Suppressor macrophage treated with lipopolysaccharide for 4 hours (primary cell): ENCODE measurements at regions not wholly inside any gene's neighbourhood (a gene's known extent, or its start where the extent isn't known, plus 50 kb on each side); places are given as distances from the start of the nearest gene placed in this dataset.
"Not testable (repeated sequence)": the region's sequence is repeated elsewhere in the genome, so short reads cannot be mapped to it uniquely, and the experiment has no call there.

Experiments used
- DNase-seq: peaks from one replicate; pipeline ENCODE4 v3.0.0-alpha.2; 2020

DNA sequence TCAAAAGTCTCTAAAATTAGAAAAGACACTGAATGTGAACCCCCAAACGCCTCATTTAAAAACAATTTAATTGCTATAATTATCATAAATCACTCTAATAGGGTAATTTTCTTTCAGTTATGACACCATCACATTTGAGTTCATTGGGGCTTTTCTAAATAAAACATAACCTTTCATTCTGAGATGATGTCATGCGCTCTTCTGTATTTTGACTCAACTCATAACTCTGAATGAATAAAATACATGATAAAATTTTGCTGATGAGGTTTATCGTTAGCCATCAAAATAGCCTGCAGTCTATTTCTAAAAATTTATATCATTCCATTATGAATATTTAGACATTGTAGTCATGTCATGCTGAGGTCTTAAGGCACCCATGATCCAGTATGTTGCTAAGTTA lies 1099.7 kb downstream of the SUCLG1 start:
- DNase-seq = no peak

DNA sequence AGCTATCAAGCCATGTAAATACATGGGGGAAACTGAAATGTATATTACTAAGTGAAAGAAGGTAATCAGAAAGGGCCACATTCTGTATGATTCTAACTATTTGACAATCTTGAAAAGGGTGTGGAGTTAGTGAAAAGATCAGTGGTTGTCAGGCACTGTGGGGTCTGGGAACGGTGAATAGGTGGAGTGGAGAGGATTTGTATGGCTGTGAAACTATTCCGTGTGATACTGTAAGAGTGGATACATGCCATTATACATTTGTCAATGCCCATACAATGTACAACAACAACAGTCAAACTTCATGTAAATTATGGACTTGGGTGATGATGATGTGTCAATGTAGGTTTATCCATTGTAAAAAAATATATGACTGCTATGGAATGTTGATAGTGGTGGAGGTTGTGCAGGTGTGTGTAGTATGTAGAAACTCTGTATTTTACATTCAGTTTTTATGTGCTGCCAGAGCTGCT lies 1116.2 kb downstream of the SUCLG1 start:
- peak; percentile 3 for DNase-seq

DNA sequence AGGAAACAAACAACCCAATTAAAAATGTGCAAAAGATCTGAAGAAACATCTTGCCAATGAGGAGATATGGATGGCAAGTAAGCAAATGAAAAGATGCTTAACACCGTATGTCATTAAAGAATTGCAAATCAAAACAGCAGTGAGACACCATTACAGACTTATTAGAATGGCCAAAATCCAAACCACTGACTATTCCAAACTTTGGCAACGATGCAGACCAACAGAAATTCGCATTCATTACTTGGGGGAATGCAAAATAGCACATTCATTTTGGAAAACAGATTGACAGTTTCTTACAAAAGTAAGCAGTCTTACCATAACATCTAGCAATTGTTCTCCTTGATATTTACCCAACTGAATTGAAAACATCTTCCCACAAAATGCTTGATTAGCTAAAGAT lies 1118.7 kb downstream of the SUCLG1 start:
- DNase-seq = no peak

DNA sequence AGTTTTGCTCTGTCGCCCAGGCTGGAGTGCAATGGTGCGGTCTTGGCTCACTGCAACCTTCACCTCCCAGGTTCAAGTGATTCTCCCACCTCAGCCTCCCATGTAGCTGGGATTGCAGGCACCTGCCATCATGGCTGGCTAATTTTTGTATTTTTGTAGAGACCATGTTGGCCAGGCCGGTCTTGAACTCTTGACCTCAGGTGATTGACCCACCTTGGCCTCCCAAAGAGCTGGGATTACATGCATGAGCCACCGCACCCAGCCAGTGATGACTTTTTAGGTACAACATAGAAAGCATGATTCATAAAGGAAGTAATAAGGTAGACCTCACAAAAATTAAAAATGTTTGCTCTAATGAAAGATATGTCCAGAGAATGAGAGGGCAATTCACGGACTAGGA lies 1119.1 kb downstream of the SUCLG1 start:
- DNase-seq = not testable (repeated sequence)

DNA sequence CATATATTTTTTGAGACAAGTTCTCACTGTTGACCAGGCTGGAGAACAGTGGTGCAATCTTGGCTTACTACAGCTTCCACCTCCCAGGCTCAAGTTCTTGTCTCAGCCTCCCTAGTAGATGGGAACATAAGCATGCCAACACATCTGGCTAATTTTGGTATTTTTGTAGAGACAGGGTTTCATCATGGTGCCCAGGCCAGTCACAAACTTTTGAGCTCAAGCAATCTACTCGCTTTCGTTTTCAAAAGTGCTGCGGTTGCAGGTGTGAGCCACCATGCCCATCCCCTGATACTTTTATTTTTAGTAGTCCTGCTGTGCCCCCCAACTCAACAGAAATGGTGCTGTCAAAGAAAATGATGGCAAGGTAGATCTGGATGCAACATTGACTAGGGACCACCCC lies 1127.3 kb downstream of the SUCLG1 start:
- DNase-seq = no peak

DNA sequence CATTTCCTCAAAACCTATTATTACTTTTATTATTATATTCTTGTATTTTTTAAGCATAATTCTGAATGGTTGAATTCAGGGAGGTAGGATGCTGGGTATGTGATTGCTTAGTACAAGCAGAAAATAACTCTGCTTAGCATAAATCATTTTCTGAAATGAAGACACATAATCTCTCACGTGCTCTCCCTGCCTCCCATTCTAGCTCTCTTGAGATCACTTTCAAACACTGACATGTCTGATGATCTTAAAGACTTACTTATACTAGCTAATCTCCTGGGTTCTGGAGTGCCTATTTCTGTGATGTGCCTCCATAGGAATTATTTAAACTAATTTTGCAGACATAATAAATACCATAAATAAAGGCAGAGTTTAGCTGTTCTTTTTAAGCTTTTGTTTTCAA lies 1136.0 kb downstream of the SUCLG1 start:
- no peak for DNase-seq

DNA sequence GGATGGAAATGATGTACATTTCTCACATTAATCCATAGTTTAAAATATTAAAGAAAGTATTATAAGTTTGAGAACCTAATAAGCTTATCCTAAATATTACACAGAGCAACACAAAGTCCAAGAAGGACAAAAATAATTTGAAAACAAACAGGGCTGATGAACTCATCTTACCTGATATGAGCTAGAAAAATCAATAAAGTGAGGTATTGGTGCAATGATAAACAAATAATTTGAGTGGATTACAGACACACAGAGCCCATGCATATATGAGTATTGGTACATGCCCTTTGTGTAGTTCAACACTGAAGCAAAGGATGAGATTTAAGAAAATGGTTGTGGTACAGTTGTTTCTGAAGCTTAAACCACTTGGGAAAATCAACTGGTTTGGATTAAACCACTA lies 1139.0 kb downstream of the SUCLG1 start:
- DNase-seq = no peak

DNA sequence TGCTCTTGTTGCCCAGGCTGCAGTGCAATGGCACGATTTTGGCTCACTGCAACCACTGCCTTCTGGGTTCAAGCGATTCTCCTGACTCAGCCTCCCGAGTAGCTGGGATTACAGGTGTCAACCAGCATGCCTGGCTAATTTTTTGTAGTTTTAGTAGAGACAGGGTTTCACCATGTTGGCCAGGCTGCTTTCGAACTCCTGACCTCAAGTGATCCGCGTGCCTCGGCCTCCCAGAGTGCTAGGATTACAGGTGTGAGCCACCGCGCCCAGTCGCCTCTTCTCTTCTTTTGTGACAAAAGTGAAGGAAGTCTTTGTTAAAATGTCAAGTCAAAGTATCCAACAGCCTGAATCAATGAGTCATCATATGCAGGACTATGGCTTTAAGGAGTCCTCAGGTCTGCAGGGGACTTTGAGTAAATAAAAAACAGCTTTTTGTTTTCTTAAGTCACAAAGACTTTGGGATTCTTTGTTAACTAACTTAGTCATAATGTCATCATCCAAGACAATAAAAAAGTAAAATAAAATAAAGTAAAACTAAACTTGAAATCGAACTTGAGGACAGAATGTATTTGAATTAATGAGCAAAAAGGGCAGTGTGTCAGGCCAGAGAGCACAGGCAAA lies 1153.2 kb downstream of the SUCLG1 start:
- no peak for DNase-seq

DNA sequence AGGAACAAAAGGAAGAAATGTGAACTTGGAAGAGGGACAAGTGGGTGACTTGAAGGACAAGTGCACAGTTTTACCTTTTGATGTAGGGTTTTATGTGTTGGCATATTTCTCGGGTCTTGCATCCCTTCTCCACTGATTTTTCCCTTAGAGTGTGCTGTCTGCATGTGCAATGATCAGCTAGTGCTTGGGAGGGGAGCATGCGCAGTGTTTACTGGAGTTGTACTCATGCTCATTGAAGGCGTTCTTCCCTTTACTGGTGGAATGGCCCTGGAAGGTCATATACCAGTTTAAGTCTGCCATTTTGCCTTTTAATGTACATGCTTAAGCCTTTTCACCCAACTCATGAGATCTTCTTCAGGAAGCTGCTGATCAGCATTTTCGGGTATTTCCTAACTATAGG lies 1168.0 kb downstream of the SUCLG1 start:
- DNase-seq = no peak

DNA sequence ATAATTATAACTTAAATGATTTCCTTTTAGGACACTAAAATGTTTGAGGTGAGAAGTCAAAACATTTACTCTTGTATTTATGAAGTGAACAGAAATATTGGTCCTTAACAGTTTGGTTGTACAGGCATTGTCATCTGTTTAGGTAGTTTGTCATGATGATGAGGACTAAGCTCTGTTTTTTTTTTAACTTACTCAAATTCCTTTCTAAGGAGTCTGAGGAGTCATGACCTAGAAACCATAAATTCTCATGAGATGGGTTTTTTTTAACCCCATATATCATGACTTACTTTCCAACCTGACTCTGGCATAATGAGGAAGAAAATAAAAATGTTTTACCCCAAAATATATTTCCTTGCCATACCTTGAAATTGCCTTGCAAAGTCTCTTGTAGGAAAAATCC lies 1176.2 kb downstream of the SUCLG1 start:
- DNase-seq = no peak

DNA sequence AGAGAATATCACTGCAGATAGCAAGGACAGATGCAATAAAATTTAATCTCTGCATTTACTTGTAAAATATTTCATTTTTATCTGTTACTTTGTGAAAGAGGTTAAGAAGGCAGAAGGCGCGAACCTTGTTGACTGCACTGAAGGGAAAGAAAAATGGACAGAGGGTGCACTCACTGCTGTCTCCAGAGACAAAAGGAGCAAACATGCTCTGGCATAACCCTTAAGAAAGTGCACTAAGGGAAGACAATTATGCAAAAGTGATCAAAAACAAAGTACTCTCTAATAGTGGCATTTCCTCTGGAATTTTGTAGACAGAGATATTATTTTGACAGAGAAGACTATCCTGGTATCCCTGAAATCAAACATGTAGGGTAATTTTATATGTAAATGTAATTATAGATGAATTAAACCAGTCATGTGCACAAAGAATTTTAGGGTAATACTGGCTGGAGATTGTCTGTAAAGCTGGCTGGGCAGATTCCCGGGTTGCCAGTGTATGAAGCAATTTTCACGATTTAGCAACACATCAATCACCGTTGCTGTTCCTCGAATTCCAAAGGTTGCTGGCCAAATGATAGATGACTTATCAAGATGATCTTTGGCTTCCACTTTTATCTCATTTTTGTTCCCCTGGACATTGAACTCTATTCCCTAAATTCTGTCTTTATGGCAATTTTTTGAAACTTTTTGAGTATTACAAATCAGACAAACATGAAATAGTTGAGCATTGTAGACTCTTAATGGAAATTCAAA lies 1176.9 kb downstream of the SUCLG1 start:
- DNase-seq = no peak

DNA sequence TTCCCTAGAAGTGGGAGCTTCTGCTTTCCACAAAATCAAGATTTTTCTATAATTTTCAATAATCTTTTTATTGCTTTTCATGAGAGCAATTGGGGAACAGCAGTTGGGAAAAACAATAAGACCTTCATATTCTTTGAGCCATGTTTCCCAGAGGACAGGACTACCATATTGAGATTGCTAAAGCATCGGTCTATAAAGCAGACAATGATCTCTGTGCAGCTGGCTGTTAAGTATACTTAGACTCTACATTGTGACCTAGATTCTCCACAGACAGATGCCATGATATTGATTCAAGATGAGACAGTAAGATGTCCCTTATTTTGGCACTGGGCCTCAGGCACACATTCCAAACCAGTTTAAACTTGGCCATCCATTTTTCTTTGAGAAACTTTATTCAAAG lies 1178.7 kb downstream of the SUCLG1 start:
- DNase-seq = no peak

DNA sequence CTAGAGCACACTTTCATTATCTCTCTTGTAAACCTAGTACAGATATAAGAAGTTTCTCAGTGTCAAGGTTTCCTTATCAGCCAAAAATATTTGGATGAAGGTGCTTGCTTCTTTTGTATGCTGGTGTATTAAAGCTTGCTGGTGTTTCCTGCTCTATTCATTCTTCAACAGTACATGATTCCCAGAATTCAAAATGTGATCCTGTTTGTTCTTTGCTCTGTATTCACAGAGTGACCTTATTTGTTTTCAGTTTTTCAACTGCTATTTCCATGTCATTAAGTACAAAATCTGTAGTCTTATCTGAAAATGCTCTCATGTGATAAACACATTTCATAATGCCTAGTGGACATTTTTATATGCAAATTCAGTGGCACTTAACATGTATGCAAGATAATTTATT lies 1185.8 kb downstream of the SUCLG1 start:
- no peak for DNase-seq

DNA sequence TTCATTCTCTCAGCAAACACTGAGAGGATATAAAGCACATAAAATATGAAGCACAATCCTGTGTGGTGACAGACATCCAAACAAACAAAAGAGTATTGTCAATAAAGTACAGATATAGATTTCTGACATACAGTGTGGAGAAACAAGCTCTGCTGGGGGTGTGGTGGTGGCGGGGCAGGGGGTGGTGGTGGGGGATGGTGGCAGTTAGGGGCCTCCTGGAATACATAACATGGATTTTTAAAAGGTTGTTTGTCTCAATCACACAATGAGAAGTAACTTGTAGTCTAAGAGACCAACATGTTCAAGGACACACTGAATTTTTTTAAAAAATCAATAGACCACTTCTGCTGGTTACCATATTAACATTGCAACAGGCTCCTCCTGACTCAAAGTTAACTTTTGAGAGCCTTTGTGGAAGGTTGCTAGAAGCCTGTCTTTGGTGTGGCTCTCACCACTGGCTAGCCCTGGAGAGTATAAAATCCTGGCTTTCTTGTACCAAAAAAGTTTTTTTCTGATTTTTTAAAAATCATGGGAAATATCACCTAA lies 1197.4 kb downstream of the SUCLG1 start:
- DNase-seq = no peak

DNA sequence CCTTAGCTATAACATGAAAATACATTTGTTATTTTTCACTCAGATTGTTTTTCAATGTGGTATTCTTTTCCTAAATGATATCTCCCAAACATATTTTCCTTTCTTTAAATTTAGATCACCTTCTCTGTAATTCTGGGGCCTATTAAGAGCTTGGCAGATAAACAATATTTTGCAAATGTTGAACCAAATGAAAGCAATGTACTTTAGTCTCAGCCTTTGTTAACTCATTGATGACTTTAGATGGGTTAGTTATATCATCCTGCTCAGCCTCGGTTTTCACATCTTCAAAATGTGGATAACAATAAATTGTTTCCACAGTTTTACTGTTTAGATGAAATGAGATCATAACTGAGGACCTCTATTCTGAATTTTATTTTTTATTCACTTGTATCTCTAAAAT lies 1205.2 kb downstream of the SUCLG1 start:
- DNase-seq = no peak

DNA sequence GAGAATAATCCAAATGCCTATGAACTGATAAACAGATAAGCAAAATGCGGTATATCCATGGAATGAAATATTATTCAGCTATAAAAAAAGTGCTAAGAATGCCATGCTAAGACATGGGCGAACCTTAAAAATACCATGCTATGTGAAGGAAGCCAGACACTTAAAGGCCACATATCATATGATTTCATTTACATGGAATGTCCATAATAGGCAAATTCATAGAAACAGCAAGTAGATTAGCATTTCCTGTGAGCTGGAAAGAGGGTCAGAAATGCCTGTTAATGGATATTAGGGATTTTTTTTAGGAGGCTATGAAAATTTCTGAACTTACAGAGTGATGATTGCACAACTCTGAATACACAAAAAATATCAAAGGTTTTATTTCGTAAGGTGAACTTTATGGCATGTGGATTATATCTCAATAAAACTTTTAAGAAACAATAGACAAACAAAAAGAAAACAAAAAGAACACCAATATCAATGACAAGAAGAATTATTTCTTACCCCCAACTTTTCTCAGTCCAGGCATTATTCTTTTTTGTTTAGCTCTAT lies 1207.7 kb downstream of the SUCLG1 start:
- DNase-seq = no peak

DNA sequence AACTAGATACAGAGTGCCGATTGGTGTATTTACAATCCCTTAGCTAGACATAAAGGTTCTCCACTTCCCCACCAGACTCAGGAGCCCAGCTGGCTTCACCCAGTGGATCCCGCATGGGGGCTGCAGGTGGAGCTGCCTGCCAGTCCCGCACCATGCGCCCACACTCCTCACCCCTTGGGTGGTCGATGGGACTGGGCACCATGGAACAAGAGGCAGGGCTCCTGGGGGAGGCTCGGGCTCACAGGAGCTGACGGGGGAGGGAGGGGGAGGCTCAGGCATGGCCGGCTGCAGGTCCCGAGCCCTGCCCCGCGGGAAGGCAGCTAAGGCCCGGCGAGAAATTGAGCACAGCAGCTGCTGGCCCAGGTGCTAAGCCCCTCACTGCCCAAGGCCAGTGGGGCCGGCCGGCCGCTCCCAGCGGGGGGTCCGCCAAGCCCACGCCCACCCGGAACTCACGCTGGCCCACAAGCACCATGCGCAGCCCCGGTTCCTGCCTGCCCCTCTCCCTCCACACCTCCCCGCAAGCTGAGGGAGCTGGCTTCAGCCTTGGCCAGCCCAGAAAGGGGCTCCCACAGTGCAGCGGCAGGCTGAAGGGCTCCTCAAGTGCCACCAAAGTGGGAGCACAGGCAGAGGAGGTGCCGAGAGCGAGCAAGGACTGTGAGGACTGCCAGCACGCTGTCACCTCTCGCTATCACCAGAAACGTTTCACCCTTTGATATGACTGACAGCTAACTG lies 1213.1 kb downstream of the SUCLG1 start:
- DNase-seq = not testable (repeated sequence)

DNA sequence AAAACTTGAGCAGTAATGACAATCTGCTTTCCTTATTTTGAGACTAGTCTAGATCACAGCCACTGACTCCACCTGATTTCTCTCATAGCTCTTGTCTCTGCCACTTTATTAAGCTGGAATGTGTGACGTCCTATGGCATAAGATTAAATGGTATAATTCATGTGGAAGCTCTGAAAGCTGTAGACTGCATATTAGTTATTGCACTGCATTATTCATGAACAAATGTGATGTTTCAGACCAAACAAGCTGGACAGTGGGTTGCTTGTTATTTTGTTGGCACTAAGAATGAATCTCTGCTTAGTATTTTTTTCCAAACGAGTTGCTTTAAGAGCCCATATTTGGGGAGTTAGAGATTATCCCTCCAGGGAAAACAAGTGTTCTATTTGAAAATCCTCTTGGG lies 1218.5 kb downstream of the SUCLG1 start:
- no peak for DNase-seq

DNA sequence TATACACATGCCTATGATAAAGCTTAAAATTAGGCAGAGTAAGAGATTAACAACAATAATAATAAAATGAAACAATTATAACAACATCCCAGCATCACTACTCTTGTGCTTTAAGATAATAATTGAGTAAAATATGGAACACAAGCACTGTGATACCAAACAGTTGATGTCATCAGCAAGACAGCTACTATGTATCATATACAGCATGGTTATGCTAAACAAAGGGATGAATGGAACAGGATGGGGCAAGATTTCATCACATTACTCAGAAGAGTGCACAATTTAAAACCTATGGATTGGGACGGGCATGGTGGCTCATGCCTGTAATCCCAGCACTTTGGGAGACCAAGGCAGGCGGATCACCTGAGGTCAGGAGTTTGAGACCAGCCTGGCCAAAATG lies 1221.0 kb downstream of the SUCLG1 start:
- no peak for DNase-seq

DNA sequence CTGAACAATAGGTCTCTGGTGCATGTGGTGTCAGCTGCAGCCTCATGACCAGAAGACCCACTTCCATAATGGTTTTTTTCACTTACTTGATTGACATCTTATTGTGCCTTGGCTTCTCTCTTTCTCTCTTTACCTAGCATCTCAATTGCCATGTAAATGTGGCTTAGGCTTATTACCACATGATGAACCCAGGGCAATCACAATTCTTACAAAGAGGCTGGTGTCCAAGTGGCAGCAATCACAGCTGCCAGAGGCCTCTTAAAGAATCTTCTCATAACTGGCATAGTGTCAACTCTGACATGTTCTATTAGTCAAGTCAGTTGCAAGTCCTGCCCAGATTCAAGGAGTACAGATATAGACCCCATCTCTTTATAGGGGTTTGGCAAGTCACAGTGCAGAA lies 1224.8 kb downstream of the SUCLG1 start:
- DNase-seq = no peak

DNA sequence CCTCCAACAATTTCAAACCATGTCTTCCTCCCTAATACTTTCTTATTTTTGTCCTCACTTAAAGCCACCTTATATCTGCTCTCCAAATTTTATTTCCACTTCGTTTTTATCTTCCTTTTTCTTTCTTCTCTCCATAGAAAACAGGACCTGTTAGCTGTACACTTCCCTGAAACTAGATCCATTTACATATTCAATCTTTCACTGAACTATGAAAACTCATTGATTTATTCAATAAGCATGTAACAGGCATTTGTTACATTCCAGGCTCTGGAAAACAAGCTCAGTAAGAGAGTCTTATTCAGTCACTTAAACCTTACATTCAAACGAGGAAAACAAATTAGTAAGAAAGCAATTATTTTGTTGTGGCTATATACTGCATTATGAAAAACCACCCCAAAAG lies 1225.3 kb downstream of the SUCLG1 start:
- no peak for DNase-seq

DNA sequence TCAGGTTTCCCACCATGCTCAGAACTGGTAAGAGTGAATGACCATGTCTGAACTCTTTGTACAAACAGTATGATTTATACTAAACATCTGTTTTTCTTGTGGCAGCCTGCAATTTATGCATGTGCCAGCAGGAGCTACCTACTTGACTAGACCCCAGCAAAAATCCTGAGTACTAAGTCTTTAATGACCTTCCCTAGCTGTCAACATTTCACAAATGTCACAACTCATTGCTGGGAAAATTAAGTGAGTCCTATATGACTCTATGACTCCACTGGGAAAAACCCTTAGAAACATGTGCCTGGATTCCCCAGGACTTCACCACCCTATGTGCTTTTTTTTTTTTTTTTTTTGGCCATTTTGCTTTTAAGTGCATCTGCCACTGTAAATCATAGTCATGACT lies 1225.8 kb downstream of the SUCLG1 start:
- peak; percentile 9 for DNase-seq

DNA sequence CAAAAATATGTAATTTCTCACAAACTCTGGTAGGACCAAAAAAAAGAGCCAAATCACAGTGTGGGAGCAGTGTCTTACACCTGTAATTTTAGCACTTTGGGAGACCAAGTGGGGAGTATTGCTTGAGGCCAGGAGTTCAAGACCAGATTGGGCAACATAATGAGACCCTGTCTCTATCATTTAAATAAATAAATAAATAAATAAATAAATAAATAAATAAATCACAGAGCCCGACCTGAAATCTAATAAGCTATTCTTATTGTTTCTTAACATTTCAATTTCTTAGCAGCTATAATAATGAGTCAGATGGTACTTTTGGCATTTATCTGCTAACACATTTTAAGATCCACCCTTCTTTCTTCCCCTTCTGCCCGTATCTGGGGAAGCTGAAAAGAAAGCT lies 1229.6 kb downstream of the SUCLG1 start:
- no peak for DNase-seq
